ENCODE measurements at regions not wholly inside any gene's neighbourhood (a gene's known extent, or its start where the extent isn't known, plus 50 kb on each side); places are given as distances from the start of the nearest gene placed in this dataset.

- Histone ChIP-seq H3K4me1 (ENCODE audit: control insufficient read depth in 1 of 2, insufficient read depth in 2 of 2, low read length in 2 of 2) (peaks cover 0 to 3% of the 10 kb centered on the region in 2 donors), H3K4me3 (ENCODE audit: low read depth in 1 of 2, low read length in 2 of 2) (no peak overlapping the region), H3K27ac (ENCODE audit: low read length) (no peak overlapping the region), H3K36me3 (ENCODE audit: control insufficient read depth in 1 of 2, insufficient read depth in 2 of 2, low read length in 2 of 2) (no peaks in the 10 kb centered on the region), H3K9me3 (ENCODE audit: control insufficient read depth in 1 of 2, low read length in 2 of 2) (no peaks in the 10 kb centered on the region), H3K27me3 (ENCODE audit: low read depth, low read length) (no peaks in the 10 kb centered on the region)
These were observed 95.4 kb upstream of the CDKN3 start for GRCh38 chr14:54301359-54301758.

GRCh38 chr14:54306806-54307205, 90.0 kb upstream of the CDKN3 start:
- Histone ChIP-seq H3K27me3 (ENCODE audit: low read depth, low read length) (no peaks in the 10 kb centered on the region), H3K9me3 (ENCODE audit: control insufficient read depth in 1 of 2, low read length in 2 of 2) (no peaks in the 10 kb centered on the region), H3K4me3 (ENCODE audit: low read depth in 1 of 2, low read length in 2 of 2) (no peak overlapping the region), H3K36me3 (ENCODE audit: control insufficient read depth in 1 of 2, insufficient read depth in 2 of 2, low read length in 2 of 2) (no peaks in the 10 kb centered on the region), H3K27ac (ENCODE audit: low read length) (no peak overlapping the region), H3K4me1 (ENCODE audit: control insufficient read depth in 1 of 2, insufficient read depth in 2 of 2, low read length in 2 of 2) (no peaks in the 10 kb centered on the region)

- Histone ChIP-seq H3K27me3 (ENCODE audit: low read depth, low read length) (no peaks in the 10 kb centered on the region), H3K9me3 (ENCODE audit: control insufficient read depth in 1 of 2, low read length in 2 of 2) (no peaks in the 10 kb centered on the region), H3K4me3 (ENCODE audit: low read depth in 1 of 2, low read length in 2 of 2) (no peak overlapping the region), H3K27ac (ENCODE audit: low read length) (no peak overlapping the region), H3K36me3 (ENCODE audit: control insufficient read depth in 1 of 2, insufficient read depth in 2 of 2, low read length in 2 of 2) (no peaks in the 10 kb centered on the region), H3K4me1 (ENCODE audit: control insufficient read depth in 1 of 2, insufficient read depth in 2 of 2, low read length in 2 of 2) (no peaks in the 10 kb centered on the region)
These were observed 87.2 kb upstream of the CDKN3 start for GRCh38 chr14:54309615-54310014.

GRCh38 chr14:54310151-54310850, 86.5 kb upstream of the CDKN3 start:
- no peaks in the 10 kb centered on the region for H3K9me3 ChIP-seq (ENCODE audit: control insufficient read depth in 1 of 2, low read length in 2 of 2)
- no peaks in the 10 kb centered on the region for H3K4me1 ChIP-seq (ENCODE audit: control insufficient read depth in 1 of 2, insufficient read depth in 2 of 2, low read length in 2 of 2)
- no peak overlapping the region for H3K4me3 ChIP-seq (ENCODE audit: low read depth in 1 of 2, low read length in 2 of 2)
- H3K27ac ChIP-seq (ENCODE audit: low read length) = no peak overlapping the region
- H3K27me3 ChIP-seq (ENCODE audit: low read depth, low read length) = no peaks in the 10 kb centered on the region
- no peaks in the 10 kb centered on the region for H3K36me3 ChIP-seq (ENCODE audit: control insufficient read depth in 1 of 2, insufficient read depth in 2 of 2, low read length in 2 of 2)

- Histone ChIP-seq H3K27me3 (ENCODE audit: low read depth, low read length) (no peaks in the 10 kb centered on the region), H3K4me3 (ENCODE audit: low read depth in 1 of 2, low read length in 2 of 2) (no peak overlapping the region), H3K4me1 (ENCODE audit: control insufficient read depth in 1 of 2, insufficient read depth in 2 of 2, low read length in 2 of 2) (no peaks in the 10 kb centered on the region), H3K27ac (ENCODE audit: low read length) (no peak overlapping the region), H3K36me3 (ENCODE audit: control insufficient read depth in 1 of 2, insufficient read depth in 2 of 2, low read length in 2 of 2) (no peaks in the 10 kb centered on the region), H3K9me3 (ENCODE audit: control insufficient read depth in 1 of 2, low read length in 2 of 2) (no peaks in the 10 kb centered on the region)
These were observed 86.0 kb upstream of the CDKN3 start for GRCh38 chr14:54310851-54311228.

GRCh38 chr14:54312166-54312801, 84.5 kb upstream of the CDKN3 start:
- Histone ChIP-seq H3K4me1 (ENCODE audit: control insufficient read depth in 1 of 2, insufficient read depth in 2 of 2, low read length in 2 of 2) (no peaks in the 10 kb centered on the region), H3K4me3 (ENCODE audit: low read depth in 1 of 2, low read length in 2 of 2) (no peak overlapping the region), H3K27ac (ENCODE audit: low read length) (no peak overlapping the region), H3K36me3 (ENCODE audit: control insufficient read depth in 1 of 2, insufficient read depth in 2 of 2, low read length in 2 of 2) (no peaks in the 10 kb centered on the region), H3K9me3 (ENCODE audit: control insufficient read depth in 1 of 2, low read length in 2 of 2) (no peaks in the 10 kb centered on the region), H3K27me3 (ENCODE audit: low read depth, low read length) (no peaks in the 10 kb centered on the region)

- no peak overlapping the region for H3K27ac ChIP-seq (ENCODE audit: low read length)
- no peak overlapping the region for H3K4me3 ChIP-seq (ENCODE audit: low read depth in 1 of 2, low read length in 2 of 2)
- no peaks in the 10 kb centered on the region for H3K9me3 ChIP-seq (ENCODE audit: control insufficient read depth in 1 of 2, low read length in 2 of 2)
- H3K36me3 ChIP-seq (ENCODE audit: control insufficient read depth in 1 of 2, insufficient read depth in 2 of 2, low read length in 2 of 2) = no peaks in the 10 kb centered on the region
- no peaks in the 10 kb centered on the region for H3K4me1 ChIP-seq (ENCODE audit: control insufficient read depth in 1 of 2, insufficient read depth in 2 of 2, low read length in 2 of 2)
- no peaks in the 10 kb centered on the region for H3K27me3 ChIP-seq (ENCODE audit: low read depth, low read length)
These were observed 82.3 kb upstream of the CDKN3 start for GRCh38 chr14:54314365-54315104.

- Histone ChIP-seq H3K4me1 (ENCODE audit: control insufficient read depth in 1 of 2, insufficient read depth in 2 of 2, low read length in 2 of 2) (no peaks in the 10 kb centered on the region), H3K36me3 (ENCODE audit: control insufficient read depth in 1 of 2, insufficient read depth in 2 of 2, low read length in 2 of 2) (no peaks in the 10 kb centered on the region), H3K9me3 (ENCODE audit: control insufficient read depth in 1 of 2, low read length in 2 of 2) (no peaks in the 10 kb centered on the region), H3K27me3 (ENCODE audit: low read depth, low read length) (no peaks in the 10 kb centered on the region), H3K4me3 (ENCODE audit: low read depth in 1 of 2, low read length in 2 of 2) (no peak overlapping the region), H3K27ac (ENCODE audit: low read length) (no peak overlapping the region)
These were observed 80.2 kb upstream of the CDKN3 start for GRCh38 chr14:54316652-54317051.

- Histone ChIP-seq H3K4me3 (ENCODE audit: low read depth in 1 of 2, low read length in 2 of 2) (no peak overlapping the region), H3K36me3 (ENCODE audit: control insufficient read depth in 1 of 2, insufficient read depth in 2 of 2, low read length in 2 of 2) (no peaks in the 10 kb centered on the region), H3K27ac (ENCODE audit: low read length) (no peak overlapping the region), H3K4me1 (ENCODE audit: control insufficient read depth in 1 of 2, insufficient read depth in 2 of 2, low read length in 2 of 2) (no peaks in the 10 kb centered on the region), H3K9me3 (ENCODE audit: control insufficient read depth in 1 of 2, low read length in 2 of 2) (no peaks in the 10 kb centered on the region), H3K27me3 (ENCODE audit: low read depth, low read length) (no peaks in the 10 kb centered on the region)
These were observed 79.4 kb upstream of the CDKN3 start for GRCh38 chr14:54317391-54317790.

GRCh38 chr14:54322246-54322645, 74.6 kb upstream of the CDKN3 start:
- no peaks in the 10 kb centered on the region for H3K9me3 ChIP-seq (ENCODE audit: control insufficient read depth in 1 of 2, low read length in 2 of 2)
- H3K27ac ChIP-seq (ENCODE audit: low read length) = no peak overlapping the region
- H3K36me3 ChIP-seq (ENCODE audit: control insufficient read depth in 1 of 2, insufficient read depth in 2 of 2, low read length in 2 of 2) = no peaks in the 10 kb centered on the region
- no peak overlapping the region for H3K4me3 ChIP-seq (ENCODE audit: low read depth in 1 of 2, low read length in 2 of 2)
- H3K27me3 ChIP-seq (ENCODE audit: low read depth, low read length) = no peaks in the 10 kb centered on the region
- no peaks in the 10 kb centered on the region for H3K4me1 ChIP-seq (ENCODE audit: control insufficient read depth in 1 of 2, insufficient read depth in 2 of 2, low read length in 2 of 2)

GRCh38 chr14:54322701-54323337, 74.0 kb upstream of the CDKN3 start:
- no peaks in the 10 kb centered on the region for H3K4me1 ChIP-seq (ENCODE audit: control insufficient read depth in 1 of 2, insufficient read depth in 2 of 2, low read length in 2 of 2)
- no peak overlapping the region for H3K4me3 ChIP-seq (ENCODE audit: low read depth in 1 of 2, low read length in 2 of 2)
- H3K9me3 ChIP-seq (ENCODE audit: control insufficient read depth in 1 of 2, low read length in 2 of 2) = no peaks in the 10 kb centered on the region
- no peak overlapping the region for H3K27ac ChIP-seq (ENCODE audit: low read length)
- no peaks in the 10 kb centered on the region for H3K36me3 ChIP-seq (ENCODE audit: control insufficient read depth in 1 of 2, insufficient read depth in 2 of 2, low read length in 2 of 2)
- H3K27me3 ChIP-seq (ENCODE audit: low read depth, low read length) = no peaks in the 10 kb centered on the region
